HG03280 (cell line): ENCODE measurements at regions not wholly inside any gene's neighbourhood (a gene's known extent, or its start where the extent isn't known, plus 50 kb on each side); places are given as distances from the start of the nearest gene placed in this dataset.

Experiments
- ATAC-seq: cut with Tn5 transposase; IDR thresholded peaks from one replicate; pipeline ENCODE4 v1.9.1; 2021; ENCODE audit warnings: mild to moderate bottlenecking, moderate library complexity; ENCODE audit not compliant: unreplicated experiment

GRCh38 chr5:103433211-103433610 is 129.4 kb downstream of the NUDT12 start:
- no peak for ATAC-seq

GRCh38 chr5:103428923-103429322 is 133.7 kb downstream of the NUDT12 start:
- ATAC-seq = peak; percentile 67

GRCh38 chr5:103428411-103428871 is 134.1 kb downstream of the NUDT12 start:
- ATAC-seq = peak; percentile 33

GRCh38 chr5:103427326-103427725 is 135.3 kb downstream of the NUDT12 start:
- ATAC-seq = no peak

- no peak for ATAC-seq
Observed at GRCh38 chr5:103425686-103426454, 136.7 kb downstream of the NUDT12 start.

GRCh38 chr5:103424453-103425205 is 138.0 kb downstream of the NUDT12 start:
- no peak for ATAC-seq

- ATAC-seq = no peak
Observed at GRCh38 chr5:103424026-103424425, 138.6 kb downstream of the NUDT12 start.

GRCh38 chr5:103422756-103423155 is 139.8 kb downstream of the NUDT12 start:
- ATAC-seq = no peak

GRCh38 chr5:103414604-103415003 is 148.0 kb downstream of the NUDT12 start:
- ATAC-seq = no peak

- ATAC-seq = no peak
Observed at GRCh38 chr5:103411711-103412110, 150.9 kb downstream of the NUDT12 start.

- peak; percentile 94 for ATAC-seq
Observed at GRCh38 chr5:103410172-103410571, 151.6 kb downstream of the MACIR start.

- ATAC-seq = no peak
Observed at GRCh38 chr5:103409013-103409670, 150.6 kb downstream of the MACIR start.

- ATAC-seq = no peak
Observed at GRCh38 chr5:103408408-103408807, 149.8 kb downstream of the MACIR start.

GRCh38 chr5:103407402-103407801 is 148.8 kb downstream of the MACIR start:
- no peak for ATAC-seq

GRCh38 chr5:103404483-103404882 is 145.9 kb downstream of the MACIR start:
- no peak for ATAC-seq

- no peak for ATAC-seq
Observed at GRCh38 chr5:103402851-103403250, 144.3 kb downstream of the MACIR start.

- no peak for ATAC-seq
Observed at GRCh38 chr5:103397739-103398581, 139.4 kb downstream of the MACIR start.

GRCh38 chr5:103394676-103395075 is 136.1 kb downstream of the MACIR start:
- no peak for ATAC-seq

GRCh38 chr5:103393101-103393754 is 134.7 kb downstream of the MACIR start:
- ATAC-seq = no peak

- ATAC-seq = no peak
Observed at GRCh38 chr5:103391659-103392058, 133.1 kb downstream of the MACIR start.
